CD14-positive monocyte (primary cell): ENCODE measurements at regions not wholly inside any gene's neighbourhood (a gene's known extent, or its start where the extent isn't known, plus 50 kb on each side); places are given as distances from the start of the nearest gene placed in this dataset.

Experiments
- DNase-seq, 3 donors: peaks; one replicate each; pipeline ENCODE4 v3.0.0-alpha.2; 2011 to 2022
- H2AFZ ChIP-seq: 2 replicates; pipeline ENCODE4 v1.6.0; 2012; ENCODE audit warnings: mild to moderate bottlenecking, low read depth, low read length, inconsistent platforms; ENCODE audit not compliant: insufficient read depth, poor library complexity, severe bottlenecking
- H3K27ac ChIP-seq, 2 donors: 1 replicate in 1 of 2; 2 replicates in 1 of 2; pipeline ENCODE4 v1.5.1; 2012 to 2013; ENCODE audit warnings: low read length in 2 of 2, control low read depth in 1 of 2, inconsistent platforms in 1 of 2, low read depth in 1 of 2, mild to moderate bottlenecking in 1 of 2
- H3K27me3 ChIP-seq, 2 donors: one replicate each; pipeline versions ENCODE4 v1.6.0 to v1.6.1; 2011 to 2013; ENCODE audit warnings: low read length in 2 of 2; ENCODE audit not compliant: control insufficient read depth in 2 of 2, insufficient read depth in 2 of 2
- H3K36me3 ChIP-seq, 2 donors: replicated peaks in 1 of 2; 1 replicate in 1 of 2; 2 replicates in 1 of 2; pipeline versions ENCODE4 v1.5.1 to v1.6.1; 2012 to 2013; ENCODE audit warnings: low read length in 2 of 2, control low read depth in 1 of 2, inconsistent platforms in 1 of 2, mild to moderate bottlenecking in 1 of 2; ENCODE audit not compliant: insufficient read depth in 2 of 2, control insufficient read depth in 1 of 2
- H3K4me1 ChIP-seq, 2 donors: 1 replicate in 1 of 2; 2 replicates in 1 of 2; pipeline versions ENCODE4 v1.5.1 to v1.6.1; 2012 to 2013; ENCODE audit warnings: low read length in 2 of 2, control low read depth in 1 of 2, inconsistent platforms in 1 of 2, mild to moderate bottlenecking in 1 of 2, moderate library complexity in 1 of 2; ENCODE audit not compliant: insufficient read depth in 2 of 2, control insufficient read depth in 1 of 2
- H3K4me2 ChIP-seq: replicated peaks from 2 replicates; pipeline ENCODE3; 2012; ENCODE audit warnings: low read length, moderate library complexity, mild to moderate bottlenecking; ENCODE audit not compliant: poor library complexity, severe bottlenecking; ENCODE audit errors: extremely low read depth
- H3K4me3 ChIP-seq, 3 experiments: fragments of 200-600 bp in 1 of 3; sonication (generic) in 1 of 3; replicated peaks in 1 of 3; 1 replicate in 2 of 3; 2 replicates in 1 of 3; pipeline ENCODE4 v1.5.1; 2011 to 2013; ENCODE audit warnings: low read length in 3 of 3, mild to moderate bottlenecking in 3 of 3, control low read depth in 2 of 3, low read depth in 2 of 3, inconsistent platforms in 1 of 3, moderate library complexity in 1 of 3
- H3K79me2 ChIP-seq: 2 replicates; pipeline ENCODE4 v1.6.0; 2012; ENCODE audit warnings: mild to moderate bottlenecking, control low read depth, inconsistent platforms, low read length, moderate library complexity; ENCODE audit not compliant: insufficient read depth
- H3K9ac ChIP-seq: 2 replicates; pipeline ENCODE4 v1.6.0; 2017; ENCODE audit warnings: low read length, mild to moderate bottlenecking; ENCODE audit not compliant: insufficient read depth, poor library complexity, severe bottlenecking
- H3K9me3 ChIP-seq, 2 donors: replicated peaks in 1 of 2; 1 replicate in 1 of 2; 2 replicates in 1 of 2; pipeline versions ENCODE4 v1.5.1 to v1.6.1; 2012 to 2013; ENCODE audit warnings: low read length in 2 of 2, control low read depth in 1 of 2; ENCODE audit not compliant: control insufficient read depth in 1 of 2, insufficient read depth in 1 of 2
- H4K20me1 ChIP-seq: 2 replicates; pipeline ENCODE4 v1.6.0; 2012; ENCODE audit warnings: mild to moderate bottlenecking, low read length, control low read depth, moderate library complexity; ENCODE audit not compliant: insufficient read depth
- H3K27ac Mint-ChIP-seq, 7 donors: one replicate each; pipeline ENCODE4 v1.8.0; 2020; ENCODE audit warnings: mild to moderate bottlenecking in 7 of 7, mixed read lengths in 7 of 7, moderate library complexity in 6 of 7, inconsistent platforms in 2 of 7
- H3K27me3 Mint-ChIP-seq, 3 donors: one replicate each; pipeline ENCODE4 v1.8.0; 2021 to 2022; ENCODE audit warnings: low read depth in 3 of 3, mild to moderate bottlenecking in 3 of 3, mixed read lengths in 3 of 3, moderate library complexity in 3 of 3, inconsistent platforms in 1 of 3
- H3K36me3 Mint-ChIP-seq, 2 donors: one replicate each; pipeline ENCODE4 v1.8.0; 2020; ENCODE audit warnings: mixed read lengths in 2 of 2, inconsistent platforms in 1 of 2, mild to moderate bottlenecking in 1 of 2
- H3K4me1 Mint-ChIP-seq: one replicate; pipeline ENCODE4 v1.8.0; 2020; ENCODE audit warnings: mild to moderate bottlenecking, mixed read lengths
- H3K4me3 Mint-ChIP-seq, 2 donors: one replicate each; pipeline ENCODE4 v1.8.0; 2020; ENCODE audit warnings: mild to moderate bottlenecking in 2 of 2, mixed read lengths in 2 of 2, moderate library complexity in 1 of 2
- H3K9me3 Mint-ChIP-seq, 7 donors: one replicate each; pipeline ENCODE4 v1.8.0; 2020 to 2022; ENCODE audit warnings: mixed read lengths in 7 of 7, mild to moderate bottlenecking in 6 of 7, moderate library complexity in 6 of 7, inconsistent platforms in 2 of 7
- WGBS: methylation state at CpG from one replicate; pipeline ENCODE4 v1.1.5; 2013; ENCODE audit warnings: missing lambda C conversion rate; ENCODE audit not compliant: insufficient coverage; 5-methylcytosine and 5-hydroxymethylcytosine counted together
- intact Hi-C, 2 donors: fragments of 100-400 bp; cut with micrococcal nuclease; formaldehyde crosslinking; loops; one replicate each; pipeline versions ENCODE4 v1.15.0 to v1.15.1; 2023
- TF ChIP-seq, protein P1 (sequence below): fragments of 200-600 bp; IDR thresholded peaks from one replicate; pipeline ENCODE4 v1.8.0; 2022; ENCODE audit warnings: antibody characterized with exemption, mild to moderate bottlenecking

- Histone ChIP-seq H4K20me1 (no peaks in the 10 kb centered on the region), H3K9me3 (no peaks in the 10 kb centered on the region), H3K4me1 (no peaks in the 10 kb centered on the region), H3K4me3 (no peak overlapping the region), H2AFZ (no peak overlapping the region), H3K27ac (no peak overlapping the region), H3K9ac (no peak overlapping the region), H3K79me2 (no peaks in the 10 kb centered on the region), H3K27me3 (no peaks in the 10 kb centered on the region), H3K4me2 (no peak overlapping the region), H3K36me3 (no peaks in the 10 kb centered on the region)
- no peak overlapping the region for H3K27ac Mint-ChIP-seq
- H3K4me3 Mint-ChIP-seq = no peak overlapping the region
- peaks cover 0 to 2% (median 0%) of the 10 kb centered on the region in 3 donors for H3K27me3 Mint-ChIP-seq
- H3K9me3 Mint-ChIP-seq = peaks cover 0 to 9% (median 2%) of the 10 kb centered on the region in 7 donors
- H3K36me3 Mint-ChIP-seq = peaks cover 0 to 2% of the 10 kb centered on the region in 2 donors
- no peaks in the 10 kb centered on the region for H3K4me1 Mint-ChIP-seq
- intact Hi-C loops = no loop called here
- WGBS = 100% methylated on average over 1 of the region's 3 CpGs
- no peak for DNase-seq
- TF ChIP-seq, protein P1, sequence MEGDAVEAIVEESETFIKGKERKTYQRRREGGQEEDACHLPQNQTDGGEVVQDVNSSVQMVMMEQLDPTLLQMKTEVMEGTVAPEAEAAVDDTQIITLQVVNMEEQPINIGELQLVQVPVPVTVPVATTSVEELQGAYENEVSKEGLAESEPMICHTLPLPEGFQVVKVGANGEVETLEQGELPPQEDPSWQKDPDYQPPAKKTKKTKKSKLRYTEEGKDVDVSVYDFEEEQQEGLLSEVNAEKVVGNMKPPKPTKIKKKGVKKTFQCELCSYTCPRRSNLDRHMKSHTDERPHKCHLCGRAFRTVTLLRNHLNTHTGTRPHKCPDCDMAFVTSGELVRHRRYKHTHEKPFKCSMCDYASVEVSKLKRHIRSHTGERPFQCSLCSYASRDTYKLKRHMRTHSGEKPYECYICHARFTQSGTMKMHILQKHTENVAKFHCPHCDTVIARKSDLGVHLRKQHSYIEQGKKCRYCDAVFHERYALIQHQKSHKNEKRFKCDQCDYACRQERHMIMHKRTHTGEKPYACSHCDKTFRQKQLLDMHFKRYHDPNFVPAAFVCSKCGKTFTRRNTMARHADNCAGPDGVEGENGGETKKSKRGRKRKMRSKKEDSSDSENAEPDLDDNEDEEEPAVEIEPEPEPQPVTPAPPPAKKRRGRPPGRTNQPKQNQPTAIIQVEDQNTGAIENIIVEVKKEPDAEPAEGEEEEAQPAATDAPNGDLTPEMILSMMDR = no peak
Measured at GRCh38 chr1:222935239-222935900, 120.5 kb downstream of the DISP1 start.

- no peak overlapping the region for H3K4me3 ChIP-seq
- H2AFZ ChIP-seq = no peak overlapping the region
- H3K4me2 ChIP-seq = no peak overlapping the region
- H3K27me3 ChIP-seq = no peaks in the 10 kb centered on the region
- no peak for DNase-seq
- intact Hi-C loops = no loop called here
- Mint-ChIP-seq H3K36me3 (peaks cover 0 to 2% of the 10 kb centered on the region in 2 donors), H3K4me1 (no peaks in the 10 kb centered on the region), H3K27me3 (peaks cover 0 to 2% (median 0%) of the 10 kb centered on the region in 3 donors), H3K9me3 (peaks cover 0 to 9% (median 2%) of the 10 kb centered on the region in 7 donors), H3K27ac (no peak overlapping the region), H3K4me3 (no peak overlapping the region)
- TF ChIP-seq, protein P1 = no peak
- H3K27ac ChIP-seq = no peak overlapping the region
- no peaks in the 10 kb centered on the region for H3K36me3 ChIP-seq
- H3K9me3 ChIP-seq = no peaks in the 10 kb centered on the region
- H4K20me1 ChIP-seq = no peaks in the 10 kb centered on the region
- H3K9ac ChIP-seq = no peak overlapping the region
- WGBS = no CpG with 5 or more reads among the region's 2 CpGs
- no peaks in the 10 kb centered on the region for H3K4me1 ChIP-seq
- H3K79me2 ChIP-seq = no peaks in the 10 kb centered on the region
Measured at GRCh38 chr1:222936042-222936441, 121.2 kb downstream of the DISP1 start.
